ENCODE measurements at regions not wholly inside any gene's neighbourhood (a gene's known extent, or its start where the extent isn't known, plus 50 kb on each side); places are given as distances from the start of the nearest gene placed in this dataset.

GRCh38 chr2:150900913-150901312 lies 360.8 kb downstream of the RBM43 start:
- Histone ChIP-seq H3K36me3 (ENCODE audit: control insufficient read depth, insufficient read depth, low read length) (no peaks in the 10 kb centered on the region), H3K4me3 (ENCODE audit: low read depth in 2 of 2, low read length in 2 of 2) (no peak overlapping the region), H3K27me3 (ENCODE audit: control insufficient read depth, insufficient read depth, low read length) (no peaks in the 10 kb centered on the region), H3K4me1 (ENCODE audit: control insufficient read depth, insufficient read depth, low read length) (no peaks in the 10 kb centered on the region), H3K27ac (ENCODE audit: low read length) (no peak overlapping the region), H3K9me3 (ENCODE audit: control insufficient read depth, insufficient read depth, low read depth, low read length) (0 out of 2 replicates have a peak, but pooled peaks cover 3% of the 10 kb centered on the region)
- POLR2A ChIA-PET, result no interaction called here
- intact Hi-C loops (cut with micrococcal nuclease; ENCODE audit: unreplicated experiment), result no loop called here
- no TSS peak for BruUV-seq (replicated peaks)
- in situ Hi-C loops (cut with HindIII; ENCODE audit: low pct_unique_long_range_greater_than_20kb, low sequenced_read_pairs), result no loop called here
- CTCF ChIA-PET, result no interaction called here
- no peak for ATAC-seq
- DNase-seq (ENCODE audit: low read depth, low spot score), result no peak
- no peak for TF ChIP-seq CTCF (IDR thresholded peaks at IDR 0.05)
- no peak for TF ChIP-seq SIN3A (IDR thresholded peaks at IDR 0.05; ENCODE audit: borderline replicate concordance, insufficient read depth, low read depth, low read length)
- TF ChIP-seq TCF7L2 (IDR thresholded peaks at IDR 0.05; ENCODE audit: low read depth, low read length), result no peak
- no peak for TF ChIP-seq REST (IDR thresholded peaks at IDR 0.05; ENCODE audit: insufficient read depth in 1 of 2, low read depth in 2 of 2, low read length in 1 of 2)
- TF ChIP-seq POLR2AphosphoS5 (IDR thresholded peaks at IDR 0.05; ENCODE audit: low read depth, low read length), result no peak

GRCh38 chr2:150895968-150896367 lies 365.7 kb downstream of the RBM43 start:
- CTCF ChIA-PET, result no interaction called here
- Histone ChIP-seq H3K4me3 (ENCODE audit: low read depth in 2 of 2, low read length in 2 of 2) (no peak overlapping the region), H3K4me1 (ENCODE audit: control insufficient read depth, insufficient read depth, low read length) (no peaks in the 10 kb centered on the region), H3K9me3 (ENCODE audit: control insufficient read depth, insufficient read depth, low read depth, low read length) (no peaks in the 10 kb centered on the region), H3K27me3 (ENCODE audit: control insufficient read depth, insufficient read depth, low read length) (no peaks in the 10 kb centered on the region), H3K27ac (ENCODE audit: low read length) (no peak overlapping the region), H3K36me3 (ENCODE audit: control insufficient read depth, insufficient read depth, low read length) (no peaks in the 10 kb centered on the region)
- BruUV-seq (replicated peaks), result no TSS peak
- TF ChIP-seq SIN3A (IDR thresholded peaks at IDR 0.05; ENCODE audit: borderline replicate concordance, insufficient read depth, low read depth, low read length) (no peak), CTCF (IDR thresholded peaks at IDR 0.05) (no peak), REST (IDR thresholded peaks at IDR 0.05; ENCODE audit: insufficient read depth in 1 of 2, low read depth in 2 of 2, low read length in 1 of 2) (no peak), TCF7L2 (IDR thresholded peaks at IDR 0.05; ENCODE audit: low read depth, low read length) (no peak), POLR2AphosphoS5 (IDR thresholded peaks at IDR 0.05; ENCODE audit: low read depth, low read length) (no peak)
- ATAC-seq, result no peak
- DNase-seq (ENCODE audit: low read depth, low spot score), result no peak
- POLR2A ChIA-PET, result no interaction called here
- intact Hi-C loops (cut with micrococcal nuclease; ENCODE audit: unreplicated experiment) (no loop called here), in situ Hi-C loops (cut with HindIII; ENCODE audit: low pct_unique_long_range_greater_than_20kb, low sequenced_read_pairs) (no loop called here)
